NCI-H2107 treated with DMSO at 0.1 percent for 48 hours (cell line): ENCODE measurements at regions not wholly inside any gene's neighbourhood (a gene's known extent, or its start where the extent isn't known, plus 50 kb on each side); places are given as distances from the start of the nearest gene placed in this dataset.

Source experiments
- DNase-seq: peaks from one replicate; lab custom pipeline; 2025; ENCODE audit not compliant: unreplicated experiment; lab: John Stamatoyannopoulos, UW

- DNase-seq, result no peak
Measured at GRCh38 chr12:63321373-63321772, 170.4 kb upstream of the AVPR1A start.

GRCh38 chr12:63319936-63320633 is 169.1 kb upstream of the AVPR1A start:
- DNase-seq, result no peak

GRCh38 chr12:63319386-63319785 is 168.4 kb upstream of the AVPR1A start:
- no peak for DNase-seq

DNA sequence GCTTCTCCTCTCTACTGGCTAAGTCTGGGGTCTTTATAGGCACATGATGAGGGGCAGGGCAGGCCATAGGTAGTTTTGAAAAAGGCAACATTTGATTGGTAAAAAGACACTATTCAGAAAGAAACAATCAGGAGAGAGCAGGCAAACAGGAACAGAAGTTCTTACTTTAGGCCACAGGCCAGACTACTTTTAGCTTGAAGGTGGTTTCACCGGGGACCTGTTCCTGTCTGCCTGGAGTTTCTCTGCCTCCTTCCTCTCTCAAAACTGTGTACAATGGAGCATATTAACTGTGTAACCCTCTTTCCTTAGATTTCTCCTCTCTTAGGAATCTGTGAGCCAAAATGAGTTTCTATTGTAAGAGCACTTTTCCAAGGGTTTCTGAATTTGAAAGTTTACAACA is 167.9 kb upstream of the AVPR1A start:
- DNase-seq, result no peak

DNA sequence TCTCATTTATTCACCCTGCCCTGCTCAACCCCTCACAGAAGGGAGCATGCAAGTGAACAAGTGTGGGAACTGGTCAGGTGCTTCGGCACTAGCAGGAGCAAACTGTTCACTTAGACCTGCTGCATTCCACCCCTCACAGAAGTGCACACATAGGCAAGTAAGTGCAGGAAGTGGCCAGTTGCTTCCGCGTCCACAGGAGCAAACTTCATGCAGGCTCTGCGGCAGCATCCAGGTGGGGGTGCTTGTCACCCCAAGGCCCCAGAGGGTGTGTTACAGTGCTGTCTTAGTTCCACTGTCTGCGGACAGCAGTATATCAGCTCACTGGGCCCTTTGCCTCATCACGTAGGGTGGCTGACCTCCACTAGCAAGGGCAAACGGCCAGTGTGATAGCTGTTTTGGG is 167.3 kb upstream of the AVPR1A start:
- DNase-seq, result no peak

GRCh38 chr12:63317880-63318279 is 166.9 kb upstream of the AVPR1A start:
- no peak for DNase-seq

GRCh38 chr12:63317286-63317846 is 166.4 kb upstream of the AVPR1A start:
- DNase-seq, result no peak

DNA sequence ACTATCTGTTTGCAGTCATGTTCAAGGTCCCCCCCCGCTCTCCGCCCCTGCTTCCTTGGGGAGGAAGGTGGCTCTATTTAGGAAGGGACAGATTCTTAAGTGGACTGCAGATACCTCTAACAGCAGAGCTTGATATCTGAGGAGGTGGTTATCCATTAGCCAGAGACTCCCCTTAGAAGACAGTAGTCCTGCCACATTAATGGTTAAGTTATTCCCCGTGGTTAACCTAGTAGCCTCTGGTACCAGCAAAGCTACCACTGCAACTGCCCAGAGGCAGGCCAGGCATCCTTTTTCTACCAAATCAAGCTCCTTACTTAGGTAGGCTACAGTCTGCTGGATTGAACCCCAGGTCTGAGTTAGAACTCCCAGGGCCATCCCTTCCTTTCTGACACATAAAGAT is 162.1 kb upstream of the AVPR1A start:
- DNase-seq, result no peak

DNA sequence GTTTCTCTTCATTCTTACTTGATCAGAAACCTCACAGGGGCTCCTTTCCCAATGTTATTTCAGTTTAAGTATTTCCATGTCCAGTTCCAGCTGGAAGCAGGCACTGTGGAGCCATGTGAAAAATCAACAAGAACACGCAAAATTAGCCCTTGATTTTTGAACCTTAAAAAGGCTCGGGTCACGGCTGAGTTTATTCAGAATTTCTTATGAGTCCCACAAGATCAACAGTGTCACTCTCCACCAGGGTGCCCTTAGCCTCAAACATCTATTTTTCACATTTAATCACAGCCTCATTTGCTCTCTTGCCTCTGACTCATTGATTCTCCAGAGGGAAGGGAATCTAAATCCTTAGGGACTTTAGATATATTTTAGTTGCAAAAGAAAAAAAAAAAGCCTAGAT is 157.7 kb upstream of the AVPR1A start:
- no peak for DNase-seq

- no peak for DNase-seq
Measured at GRCh38 chr12:63307849-63308248, 156.8 kb upstream of the AVPR1A start.

DNA sequence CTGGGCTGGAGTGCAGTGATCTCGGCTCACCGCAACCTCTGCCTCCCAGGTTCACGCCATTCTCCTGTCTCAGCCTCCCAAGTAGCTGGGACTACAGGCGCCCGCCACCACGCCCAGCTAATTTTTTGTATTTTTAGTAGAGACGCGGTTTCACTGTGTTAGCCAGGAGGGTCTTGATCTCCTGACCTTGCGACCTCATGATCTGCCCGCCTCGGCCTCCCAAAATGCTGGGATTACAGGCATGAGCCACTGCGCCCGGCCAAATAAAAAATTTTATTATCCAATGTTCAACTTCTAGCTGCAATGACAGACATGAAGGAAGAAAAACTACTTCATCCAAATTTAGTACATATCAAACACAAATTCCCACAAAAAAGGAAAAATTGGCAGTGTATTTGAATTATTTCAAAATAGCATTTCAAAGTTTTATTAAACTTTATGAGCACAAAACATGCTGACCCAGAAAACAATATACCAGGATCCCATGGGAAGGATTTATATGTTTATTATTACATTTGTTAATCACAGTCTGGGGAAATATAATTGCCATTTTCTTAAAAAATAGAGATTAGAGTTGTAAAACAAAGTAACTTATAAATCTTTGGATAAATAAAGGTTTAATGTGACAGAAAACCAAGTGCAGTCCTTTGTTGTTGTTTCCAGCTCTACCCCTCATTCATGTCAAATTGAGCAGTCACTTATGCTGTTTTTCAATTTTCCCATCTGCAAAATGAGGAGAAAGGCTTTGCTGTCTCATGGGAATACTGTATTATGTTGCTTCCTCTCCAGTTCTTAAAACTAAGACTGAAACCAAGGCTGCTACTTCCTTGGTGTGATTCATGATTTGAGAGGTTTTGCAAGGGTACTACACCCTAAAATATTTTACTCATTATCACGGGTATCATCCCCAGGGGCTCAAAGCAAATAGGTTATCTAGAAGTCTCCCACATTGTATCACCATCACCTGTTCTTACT is 155.2 kb upstream of the AVPR1A start:
- DNase-seq, result no peak

- no peak for DNase-seq
Measured at GRCh38 chr12:63304887-63305316, 153.9 kb upstream of the AVPR1A start.

GRCh38 chr12:63302941-63303536 is 152.0 kb upstream of the AVPR1A start:
- DNase-seq, result no peak

DNA sequence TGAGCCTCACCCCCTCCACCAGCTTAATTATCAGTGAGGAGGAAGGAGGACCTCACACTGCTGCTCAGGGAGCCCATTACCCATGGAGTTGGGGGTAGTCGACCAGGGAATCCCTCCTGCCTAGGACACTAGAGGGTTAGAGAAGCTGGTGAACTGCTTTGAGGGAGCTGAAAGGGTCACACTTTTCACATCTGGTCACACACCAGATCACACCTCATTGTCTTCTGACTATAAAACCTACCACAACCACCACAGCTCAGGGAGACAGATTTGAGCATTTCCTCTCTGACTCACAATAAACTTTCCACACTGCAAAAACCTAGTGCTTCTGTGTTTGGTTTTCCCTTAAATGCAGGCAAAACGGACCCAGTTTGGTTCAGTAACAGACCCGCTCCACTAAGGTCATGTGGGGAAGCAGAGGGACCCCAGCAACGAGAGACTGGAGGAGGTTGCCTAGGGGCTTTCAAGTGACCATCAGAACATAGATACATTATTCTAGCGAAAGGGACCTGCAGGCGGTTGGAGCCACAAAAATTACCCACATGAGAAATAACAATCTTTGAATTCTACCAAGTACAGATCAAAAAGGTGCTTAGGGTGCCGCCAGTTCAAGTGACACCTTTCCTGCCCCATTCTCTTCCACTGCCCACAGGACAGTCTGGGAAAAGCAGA is 151.4 kb upstream of the AVPR1A start:
- no peak for DNase-seq

GRCh38 chr12:63301311-63301710 is 150.3 kb upstream of the AVPR1A start:
- DNase-seq, result no peak

GRCh38 chr12:63298386-63298930 is 147.5 kb upstream of the AVPR1A start:
- no peak for DNase-seq

- DNase-seq, result no peak
Measured at GRCh38 chr12:63294327-63294632, 143.3 kb upstream of the AVPR1A start.

- DNase-seq, result no peak
Measured at GRCh38 chr12:63292471-63293221, 141.6 kb upstream of the AVPR1A start.

DNA sequence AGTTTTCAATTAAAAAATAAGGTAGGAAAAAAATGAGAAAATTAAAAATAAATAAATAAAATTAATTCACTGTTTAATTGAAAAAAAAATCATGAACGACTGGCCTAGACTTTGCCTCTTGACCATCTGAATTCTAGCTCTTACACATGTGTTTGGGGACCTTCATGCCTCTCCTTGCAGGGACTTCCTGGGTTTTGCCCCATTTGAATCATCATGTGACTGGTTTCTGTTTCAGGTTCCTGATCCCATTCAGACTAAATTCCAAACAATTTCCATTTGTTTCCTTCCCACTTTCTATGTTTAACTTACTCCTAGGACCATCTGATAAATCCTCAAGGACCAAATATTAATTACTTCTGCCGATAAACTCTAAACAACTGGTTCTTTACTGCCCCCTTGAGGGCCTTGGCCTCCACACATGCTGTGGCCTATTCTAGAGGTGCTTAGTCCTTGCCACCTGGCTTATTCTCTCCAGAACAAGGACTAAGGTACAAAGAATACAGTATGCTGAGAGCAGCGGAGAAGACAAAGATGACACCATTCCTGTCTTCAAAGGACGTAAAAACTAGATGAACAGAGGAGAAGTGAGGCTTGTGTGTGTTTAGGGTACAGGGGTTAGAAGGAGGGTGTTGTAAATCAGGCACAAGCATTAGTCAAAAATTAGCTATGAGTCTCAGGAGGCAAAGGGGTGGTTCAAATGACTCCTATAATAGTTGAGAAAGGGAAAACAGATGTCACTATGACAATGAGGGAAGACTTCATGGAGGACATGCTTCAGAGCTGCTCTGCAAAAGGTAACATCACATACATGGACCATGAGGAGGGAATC is 125.8 kb upstream of the AVPR1A start:
- DNase-seq, result peak; percentile 60
